H1 (cell line): ENCODE measurements at regions not wholly inside any gene's neighbourhood (a gene's known extent, or its start where the extent isn't known, plus 50 kb on each side); places are given as distances from the start of the nearest gene placed in this dataset.

Experiments used
- CBX8 ChIP-seq: fragments of 300-800, 300-1000 bp; sonication (generic); IDR thresholded peaks from 2 replicates; pipeline ENCODE4 v1.7.1; 2016; ENCODE audit warnings: low read depth, low read length, borderline replicate concordance
- CEBPB ChIP-seq: IDR thresholded peaks from 2 replicates; pipeline ENCODE4 v1.6.1; 2012; ENCODE audit warnings: low read depth, low read length
- CHD2 ChIP-seq: IDR thresholded peaks from 2 replicates; pipeline ENCODE4 v1.6.1; 2012; ENCODE audit warnings: low read length, improper control_type of control experiment
- CREB1 ChIP-seq: IDR thresholded peaks from 2 replicates; pipeline ENCODE4 v1.6.1; 2012; ENCODE audit warnings: inconsistent platforms
- POLR2A ChIP-seq, 2 experiments: IDR thresholded peaks; 1 replicate in 1 of 2; 2 replicates in 1 of 2; pipeline ENCODE4 v1.6.1; 2011; ENCODE audit warnings: low read depth in 2 of 2, low read length in 2 of 2, mild to moderate bottlenecking in 2 of 2; ENCODE audit errors: control extremely low read depth in 1 of 2
- SAP30 ChIP-seq: fragments of 300-600 bp; sonication (generic); IDR thresholded peaks from 2 replicates; pipeline ENCODE4 v1.7.1; 2012; ENCODE audit warnings: low read length, moderate library complexity, mild to moderate bottlenecking, inconsistent platforms; ENCODE audit not compliant: insufficient read depth, insufficient replicate concordance
- SIRT6 ChIP-seq: IDR thresholded peaks from one replicate; pipeline ENCODE4 v1.7.1; 2012; ENCODE audit warnings: low read length, inconsistent platforms
- TAF1 ChIP-seq: IDR thresholded peaks from 2 replicates; pipeline ENCODE4 v1.6.1; 2011; ENCODE audit warnings: mild to moderate bottlenecking, low read depth, low read length
- TF ChIP-seq, protein P1 (sequence below), 3 experiments: IDR thresholded peaks; 1 replicate in 2 of 3; 2 replicates in 1 of 3; pipeline versions ENCODE4 v1.5.1 to v1.6.1; 2011; ENCODE audit warnings: low read length in 3 of 3, mild to moderate bottlenecking in 3 of 3, inconsistent platforms in 2 of 3, low read depth in 1 of 3, moderate library complexity in 1 of 3; ENCODE audit not compliant: insufficient read depth in 1 of 3; ENCODE audit errors: control extremely low read depth in 1 of 3
- TF ChIP-seq, protein P2 (sequence below): IDR thresholded peaks from 2 replicates; pipeline ENCODE4 v1.6.1; 2012; ENCODE audit warnings: inconsistent platforms

DNA sequence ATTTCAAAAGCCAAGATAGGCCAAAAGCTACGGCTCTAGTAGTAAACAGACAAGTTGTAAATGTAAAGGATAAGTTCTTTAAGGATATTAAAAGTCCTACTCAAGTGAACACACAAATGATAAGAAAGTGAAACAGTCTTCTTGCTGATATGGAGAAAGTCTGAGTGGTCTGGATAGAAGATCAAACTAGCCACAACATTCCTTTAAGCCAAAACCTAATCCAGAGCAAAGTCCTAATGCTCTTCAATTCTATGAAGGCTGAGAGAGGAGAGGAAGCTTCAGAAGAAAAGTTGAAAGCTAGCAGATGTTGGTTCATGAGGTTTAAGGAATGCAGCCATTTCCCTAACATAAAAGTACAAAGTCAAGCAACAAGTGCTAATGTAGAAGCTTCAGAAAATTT, 111.7 kb upstream of the ZEB2 start:
- TF ChIP-seq SIRT6 (no peak), POLR2A (IDR thresholded peaks at IDR 0.05; ENCODE audit: control extremely low read depth in 1 of 2, low read depth in 2 of 2, low read length in 2 of 2) (no peak), SAP30 (no peak), CHD2 (no peak), TAF1 (no peak), CBX8 (no peak), CEBPB (no peak), CREB1 (no peak)
- TF ChIP-seq, protein P1, sequence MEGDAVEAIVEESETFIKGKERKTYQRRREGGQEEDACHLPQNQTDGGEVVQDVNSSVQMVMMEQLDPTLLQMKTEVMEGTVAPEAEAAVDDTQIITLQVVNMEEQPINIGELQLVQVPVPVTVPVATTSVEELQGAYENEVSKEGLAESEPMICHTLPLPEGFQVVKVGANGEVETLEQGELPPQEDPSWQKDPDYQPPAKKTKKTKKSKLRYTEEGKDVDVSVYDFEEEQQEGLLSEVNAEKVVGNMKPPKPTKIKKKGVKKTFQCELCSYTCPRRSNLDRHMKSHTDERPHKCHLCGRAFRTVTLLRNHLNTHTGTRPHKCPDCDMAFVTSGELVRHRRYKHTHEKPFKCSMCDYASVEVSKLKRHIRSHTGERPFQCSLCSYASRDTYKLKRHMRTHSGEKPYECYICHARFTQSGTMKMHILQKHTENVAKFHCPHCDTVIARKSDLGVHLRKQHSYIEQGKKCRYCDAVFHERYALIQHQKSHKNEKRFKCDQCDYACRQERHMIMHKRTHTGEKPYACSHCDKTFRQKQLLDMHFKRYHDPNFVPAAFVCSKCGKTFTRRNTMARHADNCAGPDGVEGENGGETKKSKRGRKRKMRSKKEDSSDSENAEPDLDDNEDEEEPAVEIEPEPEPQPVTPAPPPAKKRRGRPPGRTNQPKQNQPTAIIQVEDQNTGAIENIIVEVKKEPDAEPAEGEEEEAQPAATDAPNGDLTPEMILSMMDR (IDR thresholded peaks at IDR 0.05; ENCODE audit: control extremely low read depth in 1 of 3, insufficient read depth in 1 of 3, low read depth in 1 of 3, low read length in 3 of 3) = no peak
- TF ChIP-seq, protein P2, sequence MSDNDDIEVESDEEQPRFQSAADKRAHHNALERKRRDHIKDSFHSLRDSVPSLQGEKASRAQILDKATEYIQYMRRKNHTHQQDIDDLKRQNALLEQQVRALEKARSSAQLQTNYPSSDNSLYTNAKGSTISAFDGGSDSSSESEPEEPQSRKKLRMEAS = no peak
